ENCODE measurements at regions not wholly inside any gene's neighbourhood (a gene's known extent, or its start where the extent isn't known, plus 50 kb on each side); places are given as distances from the start of the nearest gene placed in this dataset.

- in situ Hi-C loops (cut with HindIII; ENCODE audit: low sequenced_read_pairs): no loop called here
These were observed 988.6 kb downstream of the BRD1 start for GRCh38 chr22:48838846-48839730.

GRCh38 chr22:48838376-48838775 is 989.3 kb downstream of the BRD1 start:
- in situ Hi-C loops (cut with HindIII; ENCODE audit: low sequenced_read_pairs): no loop called here

GRCh38 chr22:48837341-48837935 is 990.2 kb downstream of the BRD1 start:
- in situ Hi-C loops (cut with HindIII; ENCODE audit: low sequenced_read_pairs): no loop called here

GRCh38 chr22:48836673-48837340 is 990.9 kb downstream of the BRD1 start:
- in situ Hi-C loops (cut with HindIII; ENCODE audit: low sequenced_read_pairs): no loop called here

- in situ Hi-C loops (cut with HindIII; ENCODE audit: low sequenced_read_pairs): no loop called here
These were observed 991.6 kb downstream of the BRD1 start for GRCh38 chr22:48835857-48836672.

GRCh38 chr22:48835364-48835763 is 992.3 kb downstream of the BRD1 start:
- in situ Hi-C loops (cut with HindIII; ENCODE audit: low sequenced_read_pairs): no loop called here

GRCh38 chr22:48834404-48834803 is 993.3 kb downstream of the BRD1 start:
- in situ Hi-C loops (cut with HindIII; ENCODE audit: low sequenced_read_pairs): no loop called here

GRCh38 chr22:48832592-48832991 is 995.1 kb downstream of the BRD1 start:
- in situ Hi-C loops (cut with HindIII; ENCODE audit: low sequenced_read_pairs): no loop called here

GRCh38 chr22:48829908-48830307 is 997.8 kb downstream of the BRD1 start:
- in situ Hi-C loops (cut with HindIII; ENCODE audit: low sequenced_read_pairs): no loop called here

GRCh38 chr22:48828688-48829087 is 999.0 kb downstream of the BRD1 start:
- in situ Hi-C loops (cut with HindIII; ENCODE audit: low sequenced_read_pairs): no loop called here

GRCh38 chr22:48827904-48828555 is 999.6 kb downstream of the BRD1 start:
- in situ Hi-C loops (cut with HindIII; ENCODE audit: low sequenced_read_pairs): no loop called here

- in situ Hi-C loops (cut with HindIII; ENCODE audit: low sequenced_read_pairs): no loop called here
These were observed 1000.3 kb downstream of the BRD1 start for GRCh38 chr22:48827268-48827846.

GRCh38 chr22:48826546-48826945 is 1001.1 kb downstream of the BRD1 start:
- in situ Hi-C loops (cut with HindIII; ENCODE audit: low sequenced_read_pairs): no loop called here

- in situ Hi-C loops (cut with HindIII; ENCODE audit: low sequenced_read_pairs): no loop called here
These were observed 1001.7 kb downstream of the BRD1 start for GRCh38 chr22:48825802-48826520.

- in situ Hi-C loops (cut with HindIII; ENCODE audit: low sequenced_read_pairs): no loop called here
These were observed 1002.7 kb downstream of the BRD1 start for GRCh38 chr22:48824712-48825651.

GRCh38 chr22:48823941-48824340 is 1003.7 kb downstream of the BRD1 start:
- in situ Hi-C loops (cut with HindIII; ENCODE audit: low sequenced_read_pairs): no loop called here

- in situ Hi-C loops (cut with HindIII; ENCODE audit: low sequenced_read_pairs): no loop called here
These were observed 1005.1 kb downstream of the BRD1 start for GRCh38 chr22:48822278-48823233.

Data from DLD1 (cell line).